Activated naive CD4-positive, alpha-beta T cell treated with anti-CD3 and anti-CD28 coated beads, Interleukin-2, amount 50 U/mL, for 24 hours (primary cell): ENCODE measurements at regions not wholly inside any gene's neighbourhood (a gene's known extent, or its start where the extent isn't known, plus 50 kb on each side); places are given as distances from the start of the nearest gene placed in this dataset.

Experiments used
- H3K27ac Mint-ChIP-seq: one replicate; pipeline ENCODE4 v1.8.0; 2021; ENCODE audit warnings: mild to moderate bottlenecking, mixed read lengths
- H3K27me3 Mint-ChIP-seq: one replicate; pipeline ENCODE4 v1.8.0; 2021; ENCODE audit warnings: mixed read lengths
- H3K36me3 Mint-ChIP-seq: one replicate; pipeline ENCODE4 v1.8.0; 2021; ENCODE audit warnings: mixed read lengths
- H3K4me1 Mint-ChIP-seq: one replicate; pipeline ENCODE4 v1.8.0; 2021; ENCODE audit warnings: mixed read lengths
- H3K4me3 Mint-ChIP-seq: one replicate; pipeline ENCODE4 v1.8.0; 2021; ENCODE audit warnings: mild to moderate bottlenecking, mixed read lengths
- H3K9me3 Mint-ChIP-seq: one replicate; pipeline ENCODE4 v1.8.0; 2021; ENCODE audit warnings: mixed read lengths

GRCh38 chr5:135134691-135135381, 100.8 kb upstream of the PITX1 start:
- Mint-ChIP-seq H3K9me3 (no peaks in the 10 kb centered on the region), H3K27ac (no peak overlapping the region), H3K27me3 (no peaks in the 10 kb centered on the region), H3K36me3 (no peaks in the 10 kb centered on the region), H3K4me1 (peaks cover 5% of the 10 kb centered on the region), H3K4me3 (no peak overlapping the region)

GRCh38 chr5:135133698-135134515, 99.9 kb upstream of the PITX1 start:
- Mint-ChIP-seq H3K27me3 (no peaks in the 10 kb centered on the region), H3K4me3 (no peak overlapping the region), H3K4me1 (peaks cover 11% of the 10 kb centered on the region), H3K36me3 (no peaks in the 10 kb centered on the region), H3K9me3 (no peaks in the 10 kb centered on the region), H3K27ac (no peak overlapping the region)

- no peak overlapping the region for H3K27ac Mint-ChIP-seq
- H3K4me1 Mint-ChIP-seq: peaks cover 11% of the 10 kb centered on the region
- no peaks in the 10 kb centered on the region for H3K27me3 Mint-ChIP-seq
- H3K9me3 Mint-ChIP-seq: no peaks in the 10 kb centered on the region
- H3K36me3 Mint-ChIP-seq: no peaks in the 10 kb centered on the region
- no peak overlapping the region for H3K4me3 Mint-ChIP-seq
Observed at GRCh38 chr5:135133181-135133580, 99.2 kb upstream of the PITX1 start.

GRCh38 chr5:135131801-135132680, 98.0 kb upstream of the PITX1 start:
- Mint-ChIP-seq H3K4me1 (peaks cover 11% of the 10 kb centered on the region), H3K27me3 (no peaks in the 10 kb centered on the region), H3K4me3 (no peak overlapping the region), H3K27ac (no peak overlapping the region), H3K36me3 (no peaks in the 10 kb centered on the region), H3K9me3 (no peaks in the 10 kb centered on the region)

DNA sequence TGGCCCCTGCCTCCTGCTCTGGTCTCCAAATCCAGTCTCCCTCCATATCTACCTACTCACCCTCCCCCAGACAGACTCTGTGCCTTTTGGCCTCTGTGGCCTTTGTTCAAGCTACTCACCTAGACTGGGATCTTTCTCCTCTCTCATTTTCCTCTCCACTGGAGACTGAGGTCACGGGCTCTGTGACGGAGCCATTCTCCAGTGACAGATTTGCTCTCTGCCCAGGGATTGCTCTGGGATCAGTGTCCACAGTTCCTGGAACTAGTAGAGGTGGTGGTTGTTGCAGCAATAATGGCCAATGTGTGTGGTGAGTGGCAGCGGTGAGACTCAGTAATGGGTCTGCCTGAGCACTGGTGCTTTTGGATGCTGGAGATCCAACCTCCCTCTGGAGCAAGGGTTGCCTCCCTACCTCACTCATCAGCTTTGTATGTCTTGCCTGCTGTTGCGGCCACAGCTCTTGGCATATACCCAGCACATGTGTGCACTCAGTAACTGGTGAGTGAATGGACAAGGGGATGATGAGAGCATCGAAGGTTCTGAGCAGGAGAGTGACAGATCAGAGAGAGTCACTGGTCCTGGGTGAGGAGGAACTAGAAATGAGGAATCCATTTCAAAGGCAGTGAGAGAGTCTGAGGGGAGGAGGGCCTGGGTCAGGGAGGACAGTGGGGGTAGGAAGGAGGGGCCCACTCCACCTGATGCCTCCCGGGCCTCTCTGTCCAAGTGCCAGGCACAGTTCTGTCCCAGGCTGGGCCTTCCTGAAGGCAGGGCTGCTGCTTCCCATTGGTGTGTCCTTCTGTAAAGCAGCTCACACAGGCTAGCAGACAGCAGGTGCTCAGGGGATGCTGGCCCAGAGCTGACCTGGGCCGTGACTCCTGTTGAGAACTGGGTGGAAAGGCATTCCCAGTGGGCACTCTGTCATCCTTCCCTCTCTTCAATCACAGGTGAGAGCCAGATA, 96.5 kb upstream of the PITX1 start:
- Mint-ChIP-seq H3K36me3 (no peaks in the 10 kb centered on the region), H3K9me3 (no peaks in the 10 kb centered on the region), H3K27ac (no peak overlapping the region), H3K27me3 (no peaks in the 10 kb centered on the region), H3K4me3 (no peak overlapping the region), H3K4me1 (peaks cover 11% of the 10 kb centered on the region)

- Mint-ChIP-seq H3K27ac (no peak overlapping the region), H3K4me1 (peaks cover 11% of the 10 kb centered on the region), H3K36me3 (no peaks in the 10 kb centered on the region), H3K9me3 (no peaks in the 10 kb centered on the region), H3K4me3 (peak overlapping the region; percentile 30), H3K27me3 (no peaks in the 10 kb centered on the region)
Observed at GRCh38 chr5:135129307-135129706, 95.3 kb upstream of the PITX1 start.

GRCh38 chr5:135128361-135128760, 94.3 kb upstream of the PITX1 start:
- Mint-ChIP-seq H3K27ac (no peak overlapping the region), H3K9me3 (no peaks in the 10 kb centered on the region), H3K4me3 (no peak overlapping the region), H3K4me1 (peaks cover 11% of the 10 kb centered on the region), H3K36me3 (no peaks in the 10 kb centered on the region), H3K27me3 (no peaks in the 10 kb centered on the region)

DNA sequence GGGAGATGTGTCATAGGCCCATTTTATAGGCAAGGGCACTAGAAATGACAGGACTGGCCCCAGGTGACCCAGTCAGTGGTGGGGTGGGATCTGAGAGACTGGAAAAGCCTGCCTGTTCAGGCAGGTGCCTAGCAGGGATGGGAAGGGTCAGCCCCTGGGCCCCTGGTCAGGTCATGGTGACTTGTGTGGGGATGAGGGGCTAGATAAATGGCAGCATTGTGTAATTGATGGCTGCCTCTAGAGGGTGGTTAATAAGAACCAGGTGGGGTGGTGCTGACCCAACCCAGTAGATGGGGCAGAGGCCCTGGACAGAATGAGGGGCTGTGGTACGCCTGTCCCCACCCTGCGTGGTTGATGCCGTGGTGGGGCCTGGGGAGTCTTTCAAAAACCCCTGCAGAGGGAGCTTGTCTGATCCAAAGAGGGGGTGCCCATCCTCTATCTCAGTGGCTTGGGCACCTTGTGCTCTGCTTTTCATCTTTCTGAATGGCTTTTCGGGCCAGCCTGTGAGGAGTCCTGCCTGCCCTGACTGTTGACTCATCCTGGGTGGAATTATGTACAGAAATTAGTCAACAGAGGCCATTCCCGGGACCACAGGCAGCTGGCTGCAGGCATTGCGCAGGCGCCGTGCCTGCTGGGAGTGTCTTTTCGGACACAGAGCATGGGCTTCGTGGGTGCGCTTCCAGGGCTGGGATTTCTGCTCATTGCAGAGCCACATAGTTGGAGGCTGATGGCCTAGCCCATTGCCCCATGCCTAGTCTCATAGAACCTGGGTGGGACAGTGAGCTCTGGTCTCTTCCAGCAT, 93.6 kb upstream of the PITX1 start:
- H3K9me3 Mint-ChIP-seq: no peaks in the 10 kb centered on the region
- no peaks in the 10 kb centered on the region for H3K36me3 Mint-ChIP-seq
- no peak overlapping the region for H3K27ac Mint-ChIP-seq
- peaks cover 11% of the 10 kb centered on the region for H3K4me1 Mint-ChIP-seq
- H3K4me3 Mint-ChIP-seq: no peak overlapping the region
- no peaks in the 10 kb centered on the region for H3K27me3 Mint-ChIP-seq

GRCh38 chr5:135126688-135127438, 92.8 kb upstream of the PITX1 start:
- no peak overlapping the region for H3K27ac Mint-ChIP-seq
- H3K27me3 Mint-ChIP-seq: no peaks in the 10 kb centered on the region
- H3K4me1 Mint-ChIP-seq: peaks cover 11% of the 10 kb centered on the region
- H3K36me3 Mint-ChIP-seq: no peaks in the 10 kb centered on the region
- H3K4me3 Mint-ChIP-seq: no peak overlapping the region
- H3K9me3 Mint-ChIP-seq: no peaks in the 10 kb centered on the region

- H3K27me3 Mint-ChIP-seq: no peaks in the 10 kb centered on the region
- H3K36me3 Mint-ChIP-seq: no peaks in the 10 kb centered on the region
- no peak overlapping the region for H3K27ac Mint-ChIP-seq
- no peak overlapping the region for H3K4me3 Mint-ChIP-seq
- H3K4me1 Mint-ChIP-seq: peaks cover 6% of the 10 kb centered on the region
- H3K9me3 Mint-ChIP-seq: no peaks in the 10 kb centered on the region
Observed at GRCh38 chr5:135124724-135125123, 90.7 kb upstream of the PITX1 start.

- H3K4me1 Mint-ChIP-seq: peaks cover 2% of the 10 kb centered on the region
- no peak overlapping the region for H3K4me3 Mint-ChIP-seq
- H3K9me3 Mint-ChIP-seq: no peaks in the 10 kb centered on the region
- H3K36me3 Mint-ChIP-seq: no peaks in the 10 kb centered on the region
- no peaks in the 10 kb centered on the region for H3K27me3 Mint-ChIP-seq
- no peak overlapping the region for H3K27ac Mint-ChIP-seq
Observed at GRCh38 chr5:135124128-135124527, 90.1 kb upstream of the PITX1 start.

DNA sequence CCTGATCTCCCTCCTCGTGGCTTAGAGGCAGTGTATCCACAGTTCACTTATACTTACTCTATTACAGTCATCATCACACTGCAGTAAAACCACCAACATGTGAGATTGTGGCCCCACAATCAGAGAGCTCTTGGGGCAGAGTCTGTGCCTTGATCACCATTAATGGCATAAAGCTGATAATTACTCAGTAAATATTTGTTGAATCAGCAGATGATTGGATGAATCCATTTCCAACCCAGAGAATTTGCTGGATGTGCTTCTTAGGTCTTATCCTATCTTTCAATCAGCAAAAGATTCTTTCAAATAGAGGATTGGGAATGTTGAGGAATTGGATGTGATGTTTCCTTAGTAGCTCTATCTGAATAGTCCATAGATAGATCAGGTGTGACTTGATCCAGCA, 88.8 kb upstream of the PITX1 start:
- no peaks in the 10 kb centered on the region for H3K36me3 Mint-ChIP-seq
- H3K27ac Mint-ChIP-seq: no peak overlapping the region
- H3K4me1 Mint-ChIP-seq: no peaks in the 10 kb centered on the region
- H3K27me3 Mint-ChIP-seq: no peaks in the 10 kb centered on the region
- H3K4me3 Mint-ChIP-seq: no peak overlapping the region
- H3K9me3 Mint-ChIP-seq: no peaks in the 10 kb centered on the region

DNA sequence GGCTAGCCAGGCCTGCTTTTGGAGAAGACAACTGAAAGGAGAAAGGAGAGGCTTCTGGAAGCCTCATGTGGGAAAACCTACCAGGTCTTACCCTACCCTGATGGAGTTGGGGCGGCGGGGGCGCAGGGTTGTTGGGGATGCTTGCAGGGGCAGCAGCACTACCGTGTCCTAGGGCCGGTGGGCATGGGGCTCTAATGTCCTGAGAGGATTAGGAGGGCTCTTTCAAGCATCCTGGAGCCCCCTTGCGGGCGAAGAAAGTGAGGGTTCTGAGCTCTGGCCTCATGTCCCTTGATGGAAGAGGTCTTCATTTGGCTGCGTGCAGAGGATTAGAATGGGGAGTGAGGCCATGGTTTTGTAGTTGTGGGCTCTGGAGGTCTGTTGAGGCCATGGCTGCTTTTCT, 86.9 kb upstream of the PITX1 start:
- H3K9me3 Mint-ChIP-seq: no peaks in the 10 kb centered on the region
- H3K4me3 Mint-ChIP-seq: no peak overlapping the region
- no peak overlapping the region for H3K27ac Mint-ChIP-seq
- no peaks in the 10 kb centered on the region for H3K27me3 Mint-ChIP-seq
- no peaks in the 10 kb centered on the region for H3K36me3 Mint-ChIP-seq
- no peaks in the 10 kb centered on the region for H3K4me1 Mint-ChIP-seq

DNA sequence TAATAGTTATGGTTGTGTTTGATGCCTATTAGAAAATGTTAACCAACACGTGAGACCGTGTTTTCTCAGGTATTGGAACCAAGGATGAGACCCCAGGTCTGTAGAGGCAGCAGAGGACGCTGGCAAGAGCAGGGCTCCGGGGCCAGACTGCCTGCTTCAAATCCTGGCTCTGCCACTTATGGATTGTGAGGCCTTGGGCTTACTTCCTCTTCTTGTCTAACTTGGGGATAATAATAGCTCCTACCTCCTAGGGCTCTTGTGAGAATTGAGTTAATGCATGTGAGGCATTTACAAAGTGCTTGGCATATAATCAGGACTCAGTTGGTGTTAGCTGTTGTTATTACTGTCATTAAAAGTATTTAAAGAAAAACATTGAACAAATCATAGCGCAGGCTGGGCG, 85.5 kb upstream of the PITX1 start:
- no peaks in the 10 kb centered on the region for H3K9me3 Mint-ChIP-seq
- no peaks in the 10 kb centered on the region for H3K4me1 Mint-ChIP-seq
- no peak overlapping the region for H3K27ac Mint-ChIP-seq
- no peaks in the 10 kb centered on the region for H3K27me3 Mint-ChIP-seq
- H3K36me3 Mint-ChIP-seq: no peaks in the 10 kb centered on the region
- no peak overlapping the region for H3K4me3 Mint-ChIP-seq
